ENCODE measurements at regions not wholly inside any gene's neighbourhood (a gene's known extent, or its start where the extent isn't known, plus 50 kb on each side); places are given as distances from the start of the nearest gene placed in this dataset.
A peak's percentile ranks its signal among the peaks of the same experiment; 100 is the strongest.
"Not testable (repeated sequence)": the region's sequence is repeated elsewhere in the genome, so short reads cannot be mapped to it uniquely, and the experiment has no call there.

GRCh38 chr3:106265704-106266103 is 396.9 kb upstream of the CBLB start:
- no peak for DNase-seq

GRCh38 chr3:106268696-106269095 is 399.9 kb upstream of the CBLB start:
- no peak for DNase-seq

- no peak for DNase-seq
Observed at GRCh38 chr3:106272302-106272701, 403.5 kb upstream of the CBLB start.

- no peak for DNase-seq
Observed at GRCh38 chr3:106275592-106275991, 406.8 kb upstream of the CBLB start.

- DNase-seq, result no peak
Observed at GRCh38 chr3:106276151-106276550, 407.3 kb upstream of the CBLB start.

GRCh38 chr3:106276755-106277612 is 408.2 kb upstream of the CBLB start:
- DNase-seq, result no peak

- no peak for DNase-seq
Observed at GRCh38 chr3:106277731-106278130, 408.9 kb upstream of the CBLB start.

GRCh38 chr3:106281221-106281620 is 412.4 kb upstream of the CBLB start:
- DNase-seq, result no peak

GRCh38 chr3:106282943-106283342 is 414.1 kb upstream of the CBLB start:
- peak; percentile 20 for DNase-seq

GRCh38 chr3:106288781-106289180 is 420.0 kb upstream of the CBLB start:
- DNase-seq, result peak; percentile 21

- no peak for DNase-seq
Observed at GRCh38 chr3:106290304-106290997, 421.6 kb upstream of the CBLB start.

- DNase-seq, result no peak
Observed at GRCh38 chr3:106293161-106293560, 424.3 kb upstream of the CBLB start.

- DNase-seq, result no peak
Observed at GRCh38 chr3:106294121-106294520, 425.3 kb upstream of the CBLB start.

- peak; percentile 47 for DNase-seq
Observed at GRCh38 chr3:106296062-106296461, 427.2 kb upstream of the CBLB start.

- DNase-seq, result no peak
Observed at GRCh38 chr3:106299300-106300098, 430.7 kb upstream of the CBLB start.

- DNase-seq, result no peak
Observed at GRCh38 chr3:106302451-106303221, 433.8 kb upstream of the CBLB start.

GRCh38 chr3:106303766-106304165 is 435.0 kb upstream of the CBLB start:
- no peak for DNase-seq

GRCh38 chr3:106305127-106305526 is 436.3 kb upstream of the CBLB start:
- DNase-seq, result no peak

- no peak for DNase-seq
Observed at GRCh38 chr3:106305882-106306435, 437.1 kb upstream of the CBLB start.

- DNase-seq, result no peak
Observed at GRCh38 chr3:106309274-106309673, 440.5 kb upstream of the CBLB start.

GRCh38 chr3:106309798-106310197 is 441.0 kb upstream of the CBLB start:
- DNase-seq, result not testable (repeated sequence)

All from left kidney (tissue), 1 donor.